ENCODE measurements at regions not wholly inside any gene's neighbourhood (a gene's known extent, or its start where the extent isn't known, plus 50 kb on each side); places are given as distances from the start of the nearest gene placed in this dataset.

DNA sequence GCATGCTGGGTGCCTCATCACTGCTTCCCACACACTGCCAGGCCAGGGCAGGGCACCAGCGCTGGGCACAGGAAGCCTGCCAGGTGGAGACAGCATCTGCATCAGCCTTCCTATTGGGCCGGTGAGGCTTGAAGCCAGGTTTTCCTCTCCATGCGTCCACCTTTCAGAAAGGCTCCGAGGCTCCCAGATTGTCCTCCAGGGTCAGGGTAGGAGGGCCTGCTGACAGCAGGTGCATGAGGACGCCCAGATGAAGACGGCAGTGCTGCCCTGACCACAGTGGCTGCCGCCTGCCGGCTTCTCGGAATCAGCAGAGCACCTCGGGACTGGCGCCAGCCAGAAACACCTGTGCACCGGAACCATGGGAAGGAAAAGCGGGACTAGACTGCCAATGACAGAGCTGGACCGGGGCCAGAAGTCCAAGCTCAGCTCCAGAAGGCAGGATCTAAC lies 170.5 kb upstream of the CST7 start:
- no peak for TF ChIP-seq TCF7L2 (IDR thresholded peaks at IDR 0.05; ENCODE audit: low read depth, low read length)
- TF ChIP-seq, protein P1, sequence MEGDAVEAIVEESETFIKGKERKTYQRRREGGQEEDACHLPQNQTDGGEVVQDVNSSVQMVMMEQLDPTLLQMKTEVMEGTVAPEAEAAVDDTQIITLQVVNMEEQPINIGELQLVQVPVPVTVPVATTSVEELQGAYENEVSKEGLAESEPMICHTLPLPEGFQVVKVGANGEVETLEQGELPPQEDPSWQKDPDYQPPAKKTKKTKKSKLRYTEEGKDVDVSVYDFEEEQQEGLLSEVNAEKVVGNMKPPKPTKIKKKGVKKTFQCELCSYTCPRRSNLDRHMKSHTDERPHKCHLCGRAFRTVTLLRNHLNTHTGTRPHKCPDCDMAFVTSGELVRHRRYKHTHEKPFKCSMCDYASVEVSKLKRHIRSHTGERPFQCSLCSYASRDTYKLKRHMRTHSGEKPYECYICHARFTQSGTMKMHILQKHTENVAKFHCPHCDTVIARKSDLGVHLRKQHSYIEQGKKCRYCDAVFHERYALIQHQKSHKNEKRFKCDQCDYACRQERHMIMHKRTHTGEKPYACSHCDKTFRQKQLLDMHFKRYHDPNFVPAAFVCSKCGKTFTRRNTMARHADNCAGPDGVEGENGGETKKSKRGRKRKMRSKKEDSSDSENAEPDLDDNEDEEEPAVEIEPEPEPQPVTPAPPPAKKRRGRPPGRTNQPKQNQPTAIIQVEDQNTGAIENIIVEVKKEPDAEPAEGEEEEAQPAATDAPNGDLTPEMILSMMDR (IDR thresholded peaks at IDR 0.05) = no peak
